Loucy (cell line): ENCODE measurements at regions not wholly inside any gene's neighbourhood (a gene's known extent, or its start where the extent isn't known, plus 50 kb on each side); places are given as distances from the start of the nearest gene placed in this dataset.

Experiments
- H2AFZ ChIP-seq: fragments of 200-600 bp; sonication (generic); 2 replicates; pipeline ENCODE4 v1.6.0; 2016; ENCODE audit warnings: antibody characterized with exemption, mild to moderate bottlenecking, low read length, moderate library complexity
- H3F3A ChIP-seq: fragments of 200-600 bp; 2 replicates; pipeline ENCODE4 v1.6.0; 2016; ENCODE audit warnings: antibody characterized with exemption, low read depth, mild to moderate bottlenecking
- H3K27me3 ChIP-seq: fragments of 200-600 bp; sonication (generic); 2 replicates; pipeline ENCODE4 v1.6.1; 2014; ENCODE audit warnings: low read length, mild to moderate bottlenecking; ENCODE audit not compliant: insufficient read depth, poor library complexity, severe bottlenecking
- H3K36me3 ChIP-seq: fragments of 200-600 bp; sonication (generic); 2 replicates; pipeline ENCODE4 v1.6.1; 2016; ENCODE audit warnings: low read length; ENCODE audit not compliant: insufficient read depth
- H3K4me1 ChIP-seq: fragments of 200-600 bp; sonication (generic); 2 replicates; pipeline ENCODE4 v1.5.1; 2014; ENCODE audit warnings: low read length, mild to moderate bottlenecking; ENCODE audit not compliant: insufficient read depth, poor library complexity, severe bottlenecking
- H3K4me2 ChIP-seq: fragments of 200-600 bp; sonication (generic); 2 replicates; pipeline ENCODE4 v1.6.0; 2014; ENCODE audit warnings: antibody characterized with exemption, low read length, low read depth, mild to moderate bottlenecking; ENCODE audit not compliant: poor library complexity, severe bottlenecking
- H3K4me3 ChIP-seq: fragments of 200-600 bp; sonication (generic); 2 replicates; pipeline ENCODE4 v1.5.1; 2014; ENCODE audit warnings: low read length, mild to moderate bottlenecking, mixed read lengths; ENCODE audit not compliant: poor library complexity, severe bottlenecking
- H3K79me2 ChIP-seq: fragments of 200-600 bp; sonication (generic); 2 replicates; pipeline ENCODE4 v1.6.1; 2014; ENCODE audit warnings: low read length; ENCODE audit not compliant: insufficient read depth
- H3K9ac ChIP-seq: fragments of 200-600 bp; sonication (generic); 2 replicates; pipeline ENCODE4 v1.6.0; 2014; ENCODE audit warnings: mild to moderate bottlenecking, low read depth, low read length, moderate library complexity; ENCODE audit not compliant: poor library complexity, severe bottlenecking
- H3K9me2 ChIP-seq: fragments of 200-600 bp; sonication (generic); replicated peaks from 2 replicates; pipeline ENCODE4 v1.6.1; 2016; ENCODE audit warnings: low read depth, low read length, mixed read lengths
- H3K9me3 ChIP-seq: fragments of 200-600 bp; sonication (generic); 2 replicates; pipeline ENCODE4 v1.6.1; 2014; ENCODE audit warnings: mild to moderate bottlenecking, antibody characterized with exemption, low read length, low read depth; ENCODE audit not compliant: insufficient read depth
- H4K20me1 ChIP-seq: fragments of 200-600 bp; sonication (generic); 2 replicates; pipeline ENCODE4 v1.6.0; 2014; ENCODE audit warnings: antibody characterized with exemption, low read length, mild to moderate bottlenecking; ENCODE audit not compliant: insufficient read depth, poor library complexity, severe bottlenecking
- CTCF ChIP-seq: fragments of 200-600 bp; sonication (generic); conservative IDR thresholded peaks from 2 replicates; pipeline ENCODE4 v1.5.1; 2014; ENCODE audit warnings: mild to moderate bottlenecking, antibody characterized with exemption, low read length
- EZH2phosphoT487 ChIP-seq: fragments of 200-600 bp; IDR thresholded peaks from 2 replicates; pipeline ENCODE4 v1.6.1; 2018; ENCODE audit warnings: antibody characterized with exemption, mild to moderate bottlenecking, moderate library complexity, borderline replicate concordance

DNA sequence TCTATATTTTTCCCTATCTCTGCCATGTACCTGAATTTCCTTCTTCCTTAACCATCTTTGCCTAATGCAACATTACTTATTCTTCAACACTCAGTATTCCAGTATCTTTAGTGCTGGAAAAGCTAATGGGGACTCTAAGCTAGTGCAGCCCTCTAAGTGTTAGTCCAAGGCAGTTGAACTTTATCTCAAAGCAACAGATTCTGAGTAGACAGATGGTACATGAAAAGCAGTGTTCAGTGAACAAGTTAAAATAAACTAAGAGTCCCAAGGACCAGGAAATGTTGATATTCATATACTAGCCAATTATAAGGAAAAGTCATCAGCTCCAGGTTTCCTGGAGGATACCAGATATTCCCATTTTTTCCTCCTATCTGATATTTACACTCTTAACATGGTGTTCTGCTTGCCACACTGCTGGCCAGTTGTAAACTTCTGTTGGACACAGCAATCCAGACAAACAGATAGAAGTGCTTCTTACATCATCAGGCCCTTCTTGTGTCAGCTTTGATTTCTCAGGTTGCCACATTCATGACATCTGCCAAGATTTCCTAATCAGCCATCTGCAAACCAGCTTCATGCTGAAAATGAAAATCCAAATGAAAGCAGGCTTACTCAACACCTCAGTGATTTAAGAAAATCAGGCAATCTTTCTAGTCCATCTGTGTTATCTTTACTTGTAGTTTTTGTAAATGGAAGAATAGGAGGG, 255.9 kb upstream of the POU2AF2 start:
- Histone ChIP-seq H3F3A (no peaks in the 10 kb centered on the region), H3K9ac (no peak overlapping the region), H3K27me3 (no peaks in the 10 kb centered on the region), H3K9me2 (no peaks in the 10 kb centered on the region), H4K20me1 (no peaks in the 10 kb centered on the region), H3K79me2 (no peaks in the 10 kb centered on the region), H3K36me3 (no peaks in the 10 kb centered on the region), H3K4me2 (no peak overlapping the region), H3K4me1 (peaks cover 5% of the 10 kb centered on the region), H3K4me3 (no peak overlapping the region), H3K9me3 (no peaks in the 10 kb centered on the region), H2AFZ (no peak overlapping the region)
- TF ChIP-seq CTCF: no peak
- TF ChIP-seq EZH2phosphoT487: no peak

DNA sequence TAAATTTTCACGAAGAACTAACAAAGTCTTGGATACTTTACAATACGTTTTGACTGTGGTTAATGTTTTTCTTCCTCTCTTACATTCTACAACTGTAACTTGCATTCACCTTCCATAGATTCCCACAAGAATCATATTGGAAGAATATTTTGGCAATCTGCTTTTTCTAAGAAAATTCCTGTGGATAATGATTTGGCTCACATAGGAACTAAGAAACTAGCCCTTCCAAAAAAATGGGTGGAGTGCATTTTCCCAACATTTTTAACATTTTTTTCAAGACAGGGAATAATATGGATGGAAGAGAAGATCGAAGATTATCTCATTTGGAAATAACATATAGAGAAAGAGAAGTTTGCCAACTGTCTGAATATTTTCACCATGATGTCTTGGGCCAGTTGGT, 256.9 kb upstream of the POU2AF2 start:
- Histone ChIP-seq H2AFZ (no peak overlapping the region), H4K20me1 (no peaks in the 10 kb centered on the region), H3K4me2 (no peak overlapping the region), H3K4me3 (no peak overlapping the region), H3K79me2 (no peaks in the 10 kb centered on the region), H3K27me3 (no peaks in the 10 kb centered on the region), H3K36me3 (no peaks in the 10 kb centered on the region), H3K9ac (no peak overlapping the region), H3K9me2 (no peaks in the 10 kb centered on the region), H3K9me3 (no peaks in the 10 kb centered on the region), H3K4me1 (peaks cover 5% of the 10 kb centered on the region), H3F3A (no peaks in the 10 kb centered on the region)
- TF ChIP-seq EZH2phosphoT487: no peak
- no peak for TF ChIP-seq CTCF

DNA sequence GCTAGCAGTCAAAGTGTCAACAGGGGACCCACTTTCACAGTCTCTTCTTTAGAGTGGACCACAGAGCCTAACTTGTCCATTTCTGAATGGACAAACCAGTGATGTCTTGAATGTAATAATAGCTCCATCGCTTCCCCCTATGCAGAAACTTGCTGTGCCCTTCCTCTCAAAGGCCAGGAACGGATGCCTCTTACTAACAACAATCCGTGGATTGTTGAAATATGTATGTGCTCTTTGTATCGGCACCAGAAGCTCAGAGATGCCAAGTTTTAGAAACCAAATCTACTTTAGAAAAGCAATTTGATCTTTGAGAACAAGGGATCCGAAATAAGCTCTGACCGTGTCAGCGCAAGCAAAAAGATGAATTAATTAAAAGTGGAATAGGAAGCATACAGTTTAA, 259.5 kb upstream of the POU2AF2 start:
- Histone ChIP-seq H3K4me2 (no peak overlapping the region), H3F3A (no peaks in the 10 kb centered on the region), H2AFZ (no peak overlapping the region), H3K36me3 (no peaks in the 10 kb centered on the region), H3K9me2 (no peaks in the 10 kb centered on the region), H3K4me1 (no peaks in the 10 kb centered on the region), H3K27me3 (no peaks in the 10 kb centered on the region), H4K20me1 (no peaks in the 10 kb centered on the region), H3K9ac (no peak overlapping the region), H3K79me2 (no peaks in the 10 kb centered on the region), H3K4me3 (no peak overlapping the region), H3K9me3 (no peaks in the 10 kb centered on the region)
- TF ChIP-seq CTCF (no peak), EZH2phosphoT487 (no peak)
